Daoy (cell line): ENCODE measurements at regions not wholly inside any gene's neighbourhood (a gene's known extent, or its start where the extent isn't known, plus 50 kb on each side); places are given as distances from the start of the nearest gene placed in this dataset.

Source experiments
- DNase-seq: peaks from one replicate; pipeline ENCODE4 v3.0.0-alpha.2; 2015; ENCODE audit warnings: low read depth

- DNase-seq: no peak
Observed at GRCh38 chr4:175441256-175441655, 370.8 kb downstream of the GPM6A start.

DNA sequence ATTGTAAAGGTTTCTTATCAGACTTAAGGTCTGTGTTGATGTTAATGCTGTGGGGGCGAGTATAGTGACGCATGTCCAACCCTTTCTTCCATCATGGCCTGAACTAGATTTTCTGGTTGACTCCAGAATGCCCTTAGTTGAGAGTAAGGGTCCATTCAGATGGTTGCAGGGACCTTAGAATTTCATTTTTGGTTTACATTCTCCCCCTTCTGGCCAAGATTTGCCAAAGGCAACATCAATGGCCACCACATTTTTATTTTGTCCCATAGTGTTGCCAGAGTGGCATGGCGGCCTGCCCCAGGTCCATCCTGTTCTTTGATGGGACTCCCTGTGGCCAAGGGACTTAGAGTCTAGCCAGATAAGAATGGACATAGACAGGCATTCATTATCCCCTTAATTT, 368.5 kb downstream of the GPM6A start:
- DNase-seq: no peak

- DNase-seq: no peak
Observed at GRCh38 chr4:175444512-175444911, 367.6 kb downstream of the GPM6A start.

DNA sequence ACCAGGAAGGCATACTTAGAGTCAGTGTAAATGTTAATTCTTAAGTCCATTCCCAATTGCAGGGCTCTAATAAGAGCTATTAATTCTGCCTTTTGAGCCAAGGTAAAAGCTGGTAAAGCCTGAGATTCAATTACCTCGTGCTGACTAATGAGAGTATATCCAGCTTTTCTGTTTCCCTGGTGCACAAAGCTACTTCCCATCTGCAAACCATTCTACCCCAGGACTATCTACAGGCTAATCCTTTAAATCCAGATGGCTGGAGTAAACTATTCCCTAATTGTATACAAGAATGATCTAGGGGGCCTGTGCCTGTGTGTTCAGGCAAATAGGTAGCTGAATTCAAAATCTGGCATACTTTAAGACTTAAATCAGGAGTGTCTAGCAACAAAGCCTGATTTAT, 365.0 kb downstream of the GPM6A start:
- no peak for DNase-seq

- no peak for DNase-seq
Observed at GRCh38 chr4:175450446-175450845, 361.6 kb downstream of the GPM6A start.

- no peak for DNase-seq
Observed at GRCh38 chr4:175451238-175451965, 360.7 kb downstream of the GPM6A start.

GRCh38 chr4:175453456-175453855, 358.6 kb downstream of the GPM6A start:
- DNase-seq: no peak

- no peak for DNase-seq
Observed at GRCh38 chr4:175456131-175456530, 355.9 kb downstream of the GPM6A start.

GRCh38 chr4:175457956-175458355, 354.1 kb downstream of the GPM6A start:
- DNase-seq: no peak

DNA sequence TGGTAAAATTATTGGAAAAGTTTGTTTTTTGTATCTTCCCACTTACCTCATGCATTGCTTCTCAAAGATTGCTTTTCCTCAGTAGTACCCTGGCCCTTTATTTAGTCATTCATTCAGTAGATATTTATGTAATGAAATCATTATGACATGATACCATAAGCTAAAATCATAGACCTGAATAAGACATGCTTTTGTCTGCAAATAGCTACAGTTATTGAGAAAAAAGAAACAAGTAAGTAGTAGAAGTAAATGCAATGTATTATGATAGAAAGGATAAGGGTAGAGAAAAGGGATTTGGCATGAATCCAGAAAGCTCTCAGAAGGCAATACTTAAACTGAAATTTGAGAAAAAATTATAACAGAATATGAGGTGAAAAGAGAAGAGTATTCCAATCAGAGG, 352.5 kb downstream of the GPM6A start:
- DNase-seq: no peak

GRCh38 chr4:175460414-175460813, 351.6 kb downstream of the GPM6A start:
- DNase-seq: no peak

DNA sequence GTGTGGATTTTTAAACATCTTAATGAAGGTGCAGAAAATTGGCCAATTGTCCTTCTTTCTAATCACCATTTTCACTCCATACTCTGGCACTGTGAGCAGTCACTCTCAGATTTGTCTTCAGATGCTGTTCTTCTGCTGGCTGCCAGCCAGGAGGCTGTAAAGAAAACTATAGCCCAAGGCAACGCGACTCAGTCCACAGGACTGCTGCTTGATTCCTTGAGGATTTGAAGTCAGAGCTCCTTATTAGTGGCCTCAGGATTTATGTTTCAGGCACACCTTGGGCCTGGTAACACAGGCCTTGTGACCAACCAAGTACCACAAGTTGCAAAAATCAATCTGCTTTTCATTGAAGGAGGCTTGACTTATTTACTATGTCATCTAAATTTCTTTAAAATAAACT, 342.6 kb downstream of the GPM6A start:
- DNase-seq: peak; percentile 11

- no peak for DNase-seq
Observed at GRCh38 chr4:175470131-175470530, 341.9 kb downstream of the GPM6A start.

GRCh38 chr4:175480404-175480803, 331.7 kb downstream of the GPM6A start:
- DNase-seq: no peak

- no peak for DNase-seq
Observed at GRCh38 chr4:175499735-175500352, 312.2 kb downstream of the GPM6A start.

- DNase-seq: no peak
Observed at GRCh38 chr4:175504318-175504717, 307.7 kb downstream of the GPM6A start.

- DNase-seq: peak; percentile 7
Observed at GRCh38 chr4:175509320-175509719, 302.7 kb downstream of the GPM6A start.

- no peak for DNase-seq
Observed at GRCh38 chr4:175511861-175512260, 300.2 kb downstream of the GPM6A start.

DNA sequence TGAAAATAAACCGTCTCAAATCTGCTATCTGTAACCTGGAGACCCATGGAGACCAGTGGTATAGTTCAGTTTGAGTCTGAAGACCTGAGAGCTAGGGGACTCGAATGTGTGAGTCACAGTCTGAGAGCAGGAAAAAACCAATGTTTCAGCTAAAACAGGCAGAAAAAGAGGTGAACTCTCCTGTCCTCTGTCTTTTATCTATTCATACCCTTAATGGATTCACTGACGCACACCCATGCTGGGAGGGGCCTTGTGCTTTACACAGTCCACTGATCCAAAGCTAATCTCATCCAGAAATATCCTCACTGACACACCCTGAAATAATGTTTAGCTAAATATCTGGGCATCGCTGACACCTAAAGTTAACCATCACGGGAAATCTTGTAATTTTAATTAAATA, 297.9 kb downstream of the GPM6A start:
- no peak for DNase-seq

- DNase-seq: no peak
Observed at GRCh38 chr4:175530655-175531054, 281.4 kb downstream of the GPM6A start.

- peak; percentile 18 for DNase-seq
Observed at GRCh38 chr4:175531405-175532091, 280.5 kb downstream of the GPM6A start.

- DNase-seq: peak; percentile 14
Observed at GRCh38 chr4:175536852-175537453, 275.1 kb downstream of the GPM6A start.

DNA sequence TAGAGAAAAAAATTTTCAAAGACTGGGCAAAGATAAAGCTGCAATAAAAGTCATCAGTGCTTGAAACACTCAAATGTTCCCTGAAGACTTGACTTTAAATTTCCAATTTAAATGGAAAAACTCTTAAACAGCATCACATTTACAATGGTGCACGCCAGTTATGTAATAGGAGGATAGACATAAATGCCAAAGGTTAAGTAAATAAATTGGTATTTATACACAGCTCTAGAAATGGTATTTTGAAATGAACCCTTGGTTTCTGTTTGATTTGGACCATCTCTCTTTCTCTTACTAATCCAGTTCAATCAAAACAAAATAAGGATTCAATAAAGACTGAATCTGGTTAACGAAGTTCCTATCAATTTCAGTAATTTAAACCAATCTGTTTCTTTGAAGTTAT, 272.6 kb downstream of the GPM6A start:
- no peak for DNase-seq
